ENCODE measurements at regions not wholly inside any gene's neighbourhood (a gene's known extent, or its start where the extent isn't known, plus 50 kb on each side); places are given as distances from the start of the nearest gene placed in this dataset.

GRCh38 chr16:73817526-73818324 is 478.9 kb upstream of the PSMD7 start:
- H3K9me1 ChIP-seq (ENCODE audit: control insufficient read depth, extremely low read depth, insufficient read depth, low read length), result no peaks in the 10 kb centered on the region
- no peak overlapping the region for H3K9ac ChIP-seq (ENCODE audit: control insufficient read depth, extremely low read depth, insufficient read depth, low read length)
- H3K4me1 ChIP-seq (ENCODE audit: control insufficient read depth, extremely low read depth, insufficient read depth, low read length), result no peaks in the 10 kb centered on the region
- dilution Hi-C loops (cut with MboI; ENCODE audit: extremely low pct_ligation_motif_present, low sequenced_read_pairs), result no loop called here
- H4K20me1 ChIP-seq (ENCODE audit: control insufficient read depth, extremely low read depth, insufficient read depth, low read length), result no peaks in the 10 kb centered on the region
- no peak overlapping the region for H3K27ac ChIP-seq (ENCODE audit: control insufficient read depth, insufficient read depth, low read length)
- H3K79me2 ChIP-seq (ENCODE audit: control insufficient read depth, insufficient read depth, low read length), result no peaks in the 10 kb centered on the region
- no peak overlapping the region for H3K4me2 ChIP-seq (ENCODE audit: control insufficient read depth, extremely low read depth, insufficient read depth, low read depth, low read length)
- TF ChIP-seq EZH2 (IDR thresholded peaks at IDR 0.05; ENCODE audit: low read length) (no peak), CTCF (optimal IDR thresholded peaks at IDR 0.05 in 1 of 3, IDR thresholded peaks at IDR 0.05 in 1 of 3, conservative IDR thresholded peaks at IDR 0.05 in 1 of 3; ENCODE audit: extremely low read depth in 1 of 3, insufficient read depth in 2 of 3, low read length in 3 of 3) (no peak)
- DNase-seq (ENCODE audit: low read depth, low spot score), result no peak
- no peaks in the 10 kb centered on the region for H3K27me3 ChIP-seq (ENCODE audit: control insufficient read depth, extremely low read depth, insufficient read depth, low read length)
- H3K4me3 ChIP-seq (ENCODE audit: control insufficient read depth in 2 of 3, extremely low read depth in 1 of 3, insufficient read depth in 2 of 3, low read depth in 1 of 3, low read length in 3 of 3), result no peak overlapping the region
- H3K36me3 ChIP-seq (ENCODE audit: control insufficient read depth in 2 of 2, extremely low read depth in 1 of 2, insufficient read depth in 2 of 2, low read length in 2 of 2), result no peaks in the 10 kb centered on the region
- no peak for FAIRE-seq
- H3K9me3 ChIP-seq (ENCODE audit: control insufficient read depth, low read depth, low read length), result no peaks in the 10 kb centered on the region
- H2AFZ ChIP-seq (ENCODE audit: control insufficient read depth, low read length), result no peak overlapping the region

GRCh38 chr16:73813527-73813926 is 483.1 kb upstream of the PSMD7 start:
- Histone ChIP-seq H3K27me3 (ENCODE audit: control insufficient read depth, extremely low read depth, insufficient read depth, low read length) (no peaks in the 10 kb centered on the region), H3K36me3 (ENCODE audit: control insufficient read depth in 2 of 2, extremely low read depth in 1 of 2, insufficient read depth in 2 of 2, low read length in 2 of 2) (no peaks in the 10 kb centered on the region), H3K9me3 (ENCODE audit: control insufficient read depth, low read depth, low read length) (no peaks in the 10 kb centered on the region), H3K27ac (ENCODE audit: control insufficient read depth, insufficient read depth, low read length) (no peak overlapping the region), H2AFZ (ENCODE audit: control insufficient read depth, low read length) (no peak overlapping the region), H3K4me3 (ENCODE audit: control insufficient read depth in 2 of 3, extremely low read depth in 1 of 3, insufficient read depth in 2 of 3, low read depth in 1 of 3, low read length in 3 of 3) (no peak overlapping the region), H3K9ac (ENCODE audit: control insufficient read depth, extremely low read depth, insufficient read depth, low read length) (no peak overlapping the region), H3K9me1 (ENCODE audit: control insufficient read depth, extremely low read depth, insufficient read depth, low read length) (no peaks in the 10 kb centered on the region), H3K4me1 (ENCODE audit: control insufficient read depth, extremely low read depth, insufficient read depth, low read length) (no peaks in the 10 kb centered on the region), H3K79me2 (ENCODE audit: control insufficient read depth, insufficient read depth, low read length) (no peaks in the 10 kb centered on the region), H4K20me1 (ENCODE audit: control insufficient read depth, extremely low read depth, insufficient read depth, low read length) (no peaks in the 10 kb centered on the region), H3K4me2 (ENCODE audit: control insufficient read depth, extremely low read depth, insufficient read depth, low read depth, low read length) (no peak overlapping the region)
- dilution Hi-C loops (cut with MboI; ENCODE audit: extremely low pct_ligation_motif_present, low sequenced_read_pairs), result no loop called here
- FAIRE-seq (no peak), DNase-seq (ENCODE audit: low read depth, low spot score) (no peak)
- TF ChIP-seq EZH2 (IDR thresholded peaks at IDR 0.05; ENCODE audit: low read length), result no peak
- TF ChIP-seq CTCF (optimal IDR thresholded peaks at IDR 0.05 in 1 of 3, IDR thresholded peaks at IDR 0.05 in 1 of 3, conservative IDR thresholded peaks at IDR 0.05 in 1 of 3; ENCODE audit: extremely low read depth in 1 of 3, insufficient read depth in 2 of 3, low read length in 3 of 3), result no peak

All from keratinocyte (primary cell).